HCT116 (cell line): ENCODE measurements at regions not wholly inside any gene's neighbourhood (a gene's known extent, or its start where the extent isn't known, plus 50 kb on each side); places are given as distances from the start of the nearest gene placed in this dataset.

Experiments used
- CTCF ChIP-seq, 3 experiments: fragments of 200-600 bp in 1 of 3; sonication (generic) in 1 of 3; IDR thresholded peaks in 2 of 3; conservative IDR thresholded peaks in 1 of 3; 2 replicates each; pipeline ENCODE4 v1.5.1; 2012 to 2017; ENCODE audit warnings: low read depth in 2 of 3, low read length in 2 of 3, antibody characterized with exemption in 1 of 3, borderline replicate concordance in 1 of 3, control low read depth in 1 of 3, mild to moderate bottlenecking in 1 of 3, mixed read lengths in 1 of 3, mixed run types in 1 of 3, moderate library complexity in 1 of 3; ENCODE audit not compliant: insufficient read depth in 1 of 3
- EZH2 ChIP-seq: fragments of 200-600 bp; sonication (generic); IDR thresholded peaks from 2 replicates; pipeline ENCODE4 v1.6.1; 2017; ENCODE audit warnings: antibody characterized with exemption, mixed run types
- EZH2phosphoT487 ChIP-seq: fragments of 200-600 bp; IDR thresholded peaks from 2 replicates; pipeline ENCODE4 v1.6.1; 2018; ENCODE audit warnings: antibody characterized with exemption, borderline replicate concordance
- FOSL1 ChIP-seq: IDR thresholded peaks from 2 replicates; pipeline ENCODE4 v1.6.1; 2012; ENCODE audit warnings: low read depth
- JUND ChIP-seq: IDR thresholded peaks from 2 replicates; pipeline ENCODE4 v1.6.1; 2012
- POLR2A ChIP-seq: IDR thresholded peaks from 2 replicates; pipeline ENCODE4 v1.7.0; 2011; ENCODE audit warnings: borderline replicate concordance; ENCODE audit not compliant: insufficient read depth, insufficient read length; ENCODE audit errors: extremely low read depth
- POLR2AphosphoS5 ChIP-seq: IDR thresholded peaks from 2 replicates; pipeline ENCODE4 v1.6.1; 2011; ENCODE audit warnings: mild to moderate bottlenecking, low read depth, low read length, moderate library complexity
- RAD21 ChIP-seq: IDR thresholded peaks from 2 replicates; pipeline ENCODE4 v1.6.1; 2012; ENCODE audit warnings: low read depth, mild to moderate bottlenecking
- REST ChIP-seq: IDR thresholded peaks from 2 replicates; pipeline ENCODE4 v1.6.1; 2012; ENCODE audit warnings: low read depth

GRCh38 chr5:20678386-20678785 lies 690.4 kb upstream of the CDH18 start:
- TF ChIP-seq POLR2AphosphoS5 (no peak), JUND (no peak), EZH2 (no peak), CTCF (IDR thresholded peaks at IDR 0.05 in 2 of 3, conservative IDR thresholded peaks at IDR 0.05 in 1 of 3; ENCODE audit: borderline replicate concordance in 1 of 3, insufficient read depth in 1 of 3, low read depth in 2 of 3, low read length in 2 of 3) (no peak), REST (no peak), EZH2phosphoT487 (no peak), POLR2A (no peak), FOSL1 (no peak), RAD21 (no peak)
